KMS-11 (cell line): ENCODE measurements at regions not wholly inside any gene's neighbourhood (a gene's known extent, or its start where the extent isn't known, plus 50 kb on each side); places are given as distances from the start of the nearest gene placed in this dataset.

Experiments
- H2AFZ ChIP-seq: fragments of 200-600 bp; sonication (generic); 2 replicates; pipeline ENCODE4 v1.6.1; 2016; ENCODE audit warnings: antibody characterized with exemption, mixed run types, low read depth
- H3K27ac ChIP-seq: fragments of 200-600 bp; sonication (generic); 2 replicates; pipeline ENCODE4 v1.6.1; 2016; ENCODE audit warnings: mild to moderate bottlenecking, mixed run types
- H3K27me3 ChIP-seq: fragments of 200-600 bp; sonication (generic); 2 replicates; pipeline ENCODE4 v1.6.1; 2017; ENCODE audit warnings: mild to moderate bottlenecking, low read depth, mixed run types, moderate library complexity; ENCODE audit not compliant: insufficient read depth
- H3K36me3 ChIP-seq: fragments of 200-600 bp; sonication (generic); 2 replicates; pipeline ENCODE4 v1.6.1; 2017; ENCODE audit warnings: mild to moderate bottlenecking, mixed run types; ENCODE audit not compliant: insufficient read depth
- H3K4me1 ChIP-seq: fragments of 200-600 bp; sonication (generic); 2 replicates; pipeline ENCODE4 v1.6.1; 2016; ENCODE audit warnings: mild to moderate bottlenecking, low read depth, mixed run types; ENCODE audit not compliant: poor library complexity, severe bottlenecking
- H3K4me2 ChIP-seq: fragments of 200-600 bp; sonication (generic); 2 replicates; pipeline ENCODE4 v1.7.0; 2016; ENCODE audit warnings: mild to moderate bottlenecking, mixed run types
- H3K4me3 ChIP-seq: fragments of 200-600 bp; sonication (generic); IDR thresholded peaks from 2 replicates; pipeline ENCODE4 v1.6.1; 2017; ENCODE audit warnings: low read depth, low read length, mixed read lengths; ENCODE audit not compliant: insufficient read depth
- H3K79me2 ChIP-seq: fragments of 200-600 bp; sonication (generic); 2 replicates; pipeline ENCODE4 v1.6.1; 2016; ENCODE audit warnings: low read depth, mixed run types; ENCODE audit not compliant: insufficient read depth
- H3K9ac ChIP-seq: fragments of 200-600 bp; sonication (generic); 2 replicates; pipeline ENCODE4 v1.6.1; 2016; ENCODE audit warnings: mild to moderate bottlenecking, mixed run types
- H4K20me1 ChIP-seq: fragments of 200-600 bp; sonication (generic); 2 replicates; pipeline ENCODE4 v1.6.1; 2016; ENCODE audit warnings: mild to moderate bottlenecking, mixed run types; ENCODE audit not compliant: insufficient read depth
- TF ChIP-seq, protein P1 (sequence below): fragments of 200-600 bp; sonication (generic); conservative IDR thresholded peaks from 2 replicates; pipeline ENCODE4 v1.6.1; 2017; ENCODE audit warnings: low read depth, mild to moderate bottlenecking, antibody characterized with exemption, low read length, moderate library complexity, mixed read lengths

DNA sequence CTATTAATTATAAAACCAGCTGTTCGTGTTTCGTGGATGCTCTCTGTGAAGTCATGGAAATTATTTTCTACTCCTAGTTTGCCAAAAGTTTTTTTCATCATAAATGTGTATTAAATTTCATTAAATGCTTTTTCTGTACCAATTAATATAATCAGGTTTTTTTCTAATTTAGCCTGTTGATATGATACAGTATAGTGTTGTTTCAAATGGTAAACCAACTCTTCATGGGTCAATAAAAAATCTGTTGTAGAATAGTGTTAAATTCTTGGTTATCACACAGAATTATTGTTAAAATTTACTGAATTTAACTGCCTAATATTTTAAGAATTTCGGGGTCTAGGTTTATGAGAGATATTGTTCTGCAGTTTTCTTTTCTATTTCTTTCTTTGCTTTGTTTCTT is 505.9 kb upstream of the MANEA start:
- no peaks in the 10 kb centered on the region for H3K36me3 ChIP-seq
- H3K27ac ChIP-seq = no peak overlapping the region
- no peak overlapping the region for H3K4me2 ChIP-seq

DNA sequence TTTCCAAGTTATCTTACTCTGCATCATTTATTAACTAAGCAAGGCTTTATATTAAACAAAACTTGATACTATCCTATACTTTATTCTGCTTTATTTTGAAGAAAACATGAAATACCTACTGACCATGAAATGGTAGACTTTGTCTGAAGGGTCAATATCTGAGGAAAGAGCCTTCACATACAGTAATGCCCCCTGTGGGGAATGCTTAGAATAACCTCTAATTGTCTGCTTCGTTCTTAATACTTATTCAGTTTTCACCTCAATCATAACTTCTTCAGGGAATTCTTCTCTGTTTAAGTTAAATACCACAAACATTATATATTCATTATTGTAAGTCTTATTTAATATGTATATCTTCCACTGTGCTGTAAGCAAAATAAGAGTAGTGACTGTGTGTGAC is 498.9 kb upstream of the MANEA start:
- Histone ChIP-seq H3K36me3 (no peaks in the 10 kb centered on the region), H3K79me2 (no peaks in the 10 kb centered on the region), H3K4me1 (no peaks in the 10 kb centered on the region), H4K20me1 (no peaks in the 10 kb centered on the region), H3K4me3 (no peak overlapping the region), H3K27ac (no peak overlapping the region), H2AFZ (no peak overlapping the region), H3K27me3 (no peaks in the 10 kb centered on the region), H3K9ac (no peak overlapping the region), H3K4me2 (no peak overlapping the region)
- TF ChIP-seq, protein P1, sequence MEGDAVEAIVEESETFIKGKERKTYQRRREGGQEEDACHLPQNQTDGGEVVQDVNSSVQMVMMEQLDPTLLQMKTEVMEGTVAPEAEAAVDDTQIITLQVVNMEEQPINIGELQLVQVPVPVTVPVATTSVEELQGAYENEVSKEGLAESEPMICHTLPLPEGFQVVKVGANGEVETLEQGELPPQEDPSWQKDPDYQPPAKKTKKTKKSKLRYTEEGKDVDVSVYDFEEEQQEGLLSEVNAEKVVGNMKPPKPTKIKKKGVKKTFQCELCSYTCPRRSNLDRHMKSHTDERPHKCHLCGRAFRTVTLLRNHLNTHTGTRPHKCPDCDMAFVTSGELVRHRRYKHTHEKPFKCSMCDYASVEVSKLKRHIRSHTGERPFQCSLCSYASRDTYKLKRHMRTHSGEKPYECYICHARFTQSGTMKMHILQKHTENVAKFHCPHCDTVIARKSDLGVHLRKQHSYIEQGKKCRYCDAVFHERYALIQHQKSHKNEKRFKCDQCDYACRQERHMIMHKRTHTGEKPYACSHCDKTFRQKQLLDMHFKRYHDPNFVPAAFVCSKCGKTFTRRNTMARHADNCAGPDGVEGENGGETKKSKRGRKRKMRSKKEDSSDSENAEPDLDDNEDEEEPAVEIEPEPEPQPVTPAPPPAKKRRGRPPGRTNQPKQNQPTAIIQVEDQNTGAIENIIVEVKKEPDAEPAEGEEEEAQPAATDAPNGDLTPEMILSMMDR = no peak

More for the DNA sequence above, 505.9 kb upstream of the MANEA start:
- Histone ChIP-seq H3K4me1 (no peaks in the 10 kb centered on the region), H3K4me3 (no peak overlapping the region), H2AFZ (no peak overlapping the region), H3K27me3 (no peaks in the 10 kb centered on the region), H3K79me2 (no peaks in the 10 kb centered on the region), H3K9ac (no peak overlapping the region), H4K20me1 (no peaks in the 10 kb centered on the region)
- TF ChIP-seq, protein P1 = no peak

DNA sequence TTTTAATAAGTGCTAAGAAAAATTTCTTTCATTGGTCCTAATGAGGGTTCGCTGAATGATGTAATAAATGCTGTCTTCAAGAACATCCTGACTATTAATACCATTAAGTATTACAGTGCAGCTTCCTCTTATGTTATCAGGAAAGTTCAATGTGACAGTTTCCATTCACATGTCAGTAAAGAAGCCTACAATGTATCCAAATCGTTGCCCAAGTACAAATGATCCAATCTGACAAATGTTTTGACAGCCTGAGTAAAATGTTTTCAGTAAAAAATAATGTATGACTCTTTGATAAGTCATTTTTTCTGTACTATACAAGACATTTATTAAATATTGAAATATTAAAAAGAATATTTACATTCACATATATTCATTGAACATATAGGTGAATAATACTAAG is 496.1 kb upstream of the MANEA start:
- H3K9ac ChIP-seq = no peak overlapping the region
- H2AFZ ChIP-seq = no peak overlapping the region
- H4K20me1 ChIP-seq = no peaks in the 10 kb centered on the region
- H3K36me3 ChIP-seq = no peaks in the 10 kb centered on the region
- no peak overlapping the region for H3K4me2 ChIP-seq
- no peaks in the 10 kb centered on the region for H3K79me2 ChIP-seq
- H3K27me3 ChIP-seq = no peaks in the 10 kb centered on the region
- no peaks in the 10 kb centered on the region for H3K4me1 ChIP-seq
- H3K4me3 ChIP-seq = no peak overlapping the region
- no peak overlapping the region for H3K27ac ChIP-seq
- TF ChIP-seq, protein P1 = no peak

DNA sequence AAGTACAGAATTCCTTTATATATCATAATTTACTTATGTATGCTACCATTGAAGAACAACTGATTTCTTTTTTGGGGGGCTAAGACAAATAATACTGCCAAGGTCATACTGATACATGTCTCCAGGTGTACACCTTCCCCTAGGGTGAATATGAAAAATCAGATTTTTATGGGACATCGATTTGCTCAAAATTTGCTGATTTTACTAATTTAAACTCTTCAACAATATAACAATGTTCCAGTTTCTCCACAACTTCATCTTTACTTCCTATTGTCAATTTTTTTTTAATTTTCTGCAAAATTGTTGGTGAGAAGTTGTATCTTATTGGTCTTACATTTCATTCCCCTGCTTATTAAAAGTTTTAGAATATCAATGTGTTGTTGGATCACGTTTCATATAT is 495.4 kb upstream of the MANEA start:
- Histone ChIP-seq H3K4me2 (no peak overlapping the region), H3K36me3 (no peaks in the 10 kb centered on the region), H3K79me2 (no peaks in the 10 kb centered on the region), H3K27ac (no peak overlapping the region), H3K4me1 (no peaks in the 10 kb centered on the region), H2AFZ (no peak overlapping the region), H4K20me1 (no peaks in the 10 kb centered on the region), H3K27me3 (no peaks in the 10 kb centered on the region), H3K4me3 (no peak overlapping the region), H3K9ac (no peak overlapping the region)
- TF ChIP-seq, protein P1 = no peak
